MM.1S (cell line): ENCODE measurements at regions not wholly inside any gene's neighbourhood (a gene's known extent, or its start where the extent isn't known, plus 50 kb on each side); places are given as distances from the start of the nearest gene placed in this dataset.

Experiments used
- CTCF ChIP-seq: fragments of 300-600 bp; sonication (generic); IDR thresholded peaks from 2 replicates; pipeline ENCODE4 v1.5.1; 2016; ENCODE audit warnings: antibody characterized with exemption, low read length, mixed read lengths
- EZH2 ChIP-seq: fragments of 300-600 bp; sonication (generic); optimal IDR thresholded peaks from 2 replicates; pipeline ENCODE3; 2017; ENCODE audit warnings: low read depth, mild to moderate bottlenecking, antibody characterized with exemption, low read length, mixed read lengths
- EZH2phosphoT487 ChIP-seq: fragments of 300-600 bp; sonication (generic); IDR thresholded peaks from 2 replicates; pipeline ENCODE4 v1.6.1; 2018; ENCODE audit warnings: antibody characterized with exemption, low read length

GRCh38 chr4:29551821-29552220, 1168.3 kb upstream of the PCDH7 start:
- no peak for TF ChIP-seq CTCF
- TF ChIP-seq EZH2phosphoT487 = no peak
- no peak for TF ChIP-seq EZH2
